NCI-H1417 treated with DMSO at 0.1 percent for 48 hours (cell line): ENCODE measurements at regions not wholly inside any gene's neighbourhood (a gene's known extent, or its start where the extent isn't known, plus 50 kb on each side); places are given as distances from the start of the nearest gene placed in this dataset.

Experiments used
- DNase-seq: peaks from one replicate; lab custom pipeline; 2025; lab: John Stamatoyannopoulos, UW

GRCh38 chr12:111038941-111039340 is 118.6 kb upstream of the MYL2 start:
- DNase-seq: no peak

- no peak for DNase-seq
Observed at GRCh38 chr12:111038077-111038476, 117.7 kb upstream of the MYL2 start.

- DNase-seq: no peak
Observed at GRCh38 chr12:111037047-111037446, 116.7 kb upstream of the MYL2 start.

- DNase-seq: no peak
Observed at GRCh38 chr12:111035578-111036301, 115.4 kb upstream of the MYL2 start.

- no peak for DNase-seq
Observed at GRCh38 chr12:111034886-111035577, 114.7 kb upstream of the MYL2 start.

- no peak for DNase-seq
Observed at GRCh38 chr12:111034083-111034885, 113.9 kb upstream of the MYL2 start, which contains the start of gene CUX2. CUX2 (plus strand) TSS chr12:111034165.

GRCh38 chr12:111033281-111034082 is 113.1 kb upstream of the MYL2 start:
- no peak for DNase-seq

GRCh38 chr12:111032591-111032919 is 112.2 kb upstream of the MYL2 start:
- no peak for DNase-seq

- no peak for DNase-seq
Observed at GRCh38 chr12:111031916-111032590, 111.7 kb upstream of the MYL2 start.

GRCh38 chr12:111030800-111031199 is 110.4 kb upstream of the MYL2 start:
- no peak for DNase-seq

- no peak for DNase-seq
Observed at GRCh38 chr12:111029732-111030131, 109.4 kb upstream of the MYL2 start.

- no peak for DNase-seq
Observed at GRCh38 chr12:111029305-111029704, 108.9 kb upstream of the MYL2 start.

- no peak for DNase-seq
Observed at GRCh38 chr12:111028830-111029229, 108.5 kb upstream of the MYL2 start.

GRCh38 chr12:111027431-111027830 is 107.1 kb upstream of the MYL2 start:
- DNase-seq: no peak

- DNase-seq: no peak
Observed at GRCh38 chr12:111025792-111026430, 105.5 kb upstream of the MYL2 start.

GRCh38 chr12:111025301-111025700 is 104.9 kb upstream of the MYL2 start:
- no peak for DNase-seq

- DNase-seq: no peak
Observed at GRCh38 chr12:111024205-111024801, 103.9 kb upstream of the MYL2 start.

GRCh38 chr12:111022386-111022785 is 102.0 kb upstream of the MYL2 start:
- no peak for DNase-seq

GRCh38 chr12:111014547-111014946 is 94.2 kb upstream of the MYL2 start:
- DNase-seq: no peak

- DNase-seq: no peak
Observed at GRCh38 chr12:111012918-111013317, 92.5 kb upstream of the MYL2 start.
